DND-41 (cell line): ENCODE measurements at regions not wholly inside any gene's neighbourhood (a gene's known extent, or its start where the extent isn't known, plus 50 kb on each side); places are given as distances from the start of the nearest gene placed in this dataset.

Experiments
- CTCF ChIP-seq: IDR thresholded peaks from 2 replicates; pipeline ENCODE4 v1.5.1; 2012; ENCODE audit warnings: borderline replicate concordance, low read length, moderate library complexity, mild to moderate bottlenecking; ENCODE audit not compliant: poor library complexity, severe bottlenecking; ENCODE audit errors: extremely low read depth
- EZH2 ChIP-seq: IDR thresholded peaks from 3 replicates; pipeline ENCODE4 v1.6.1; 2012; ENCODE audit warnings: borderline replicate concordance, low read depth, mild to moderate bottlenecking, moderate library complexity, low read length, inconsistent platforms; ENCODE audit not compliant: severe bottlenecking

- no peak for TF ChIP-seq EZH2
- TF ChIP-seq CTCF: no peak
Observed at GRCh38 chr5:118125687-118126086, 862.7 kb downstream of the DTWD2 start.
